ENCODE measurements at regions not wholly inside any gene's neighbourhood (a gene's known extent, or its start where the extent isn't known, plus 50 kb on each side); places are given as distances from the start of the nearest gene placed in this dataset.

GRCh38 chrX:76076124-76076523 lies 96.7 kb upstream of the PBDC1 start:
- H3K36me3 Mint-ChIP-seq (ENCODE audit: low read depth): no peaks in the 10 kb centered on the region; the same call in 2 of the 3 replicates
- no peak overlapping the region for H3K4me3 Mint-ChIP-seq
- H3K9me3 Mint-ChIP-seq: no peaks in the 10 kb centered on the region; the same call in 2 of the 3 replicates
- Histone ChIP-seq H3K27me3 (ENCODE audit: insufficient read depth) (no peaks in the 10 kb centered on the region), H3K36me3 (ENCODE audit: insufficient read depth) (no peaks in the 10 kb centered on the region), H3F3A (replicated peaks; ENCODE audit: low read depth) (no peaks in the 10 kb centered on the region), H3K79me2 (replicated peaks; ENCODE audit: insufficient read depth) (no peaks in the 10 kb centered on the region), H3K4me3 (no peak overlapping the region), H4K20me1 (replicated peaks; ENCODE audit: insufficient read depth) (no peaks in the 10 kb centered on the region), H2AFZ (no peak overlapping the region), H3K4me2 (no peak overlapping the region), H3K27ac (ENCODE audit: low read depth) (no peak overlapping the region), H3K4me1 (ENCODE audit: insufficient read depth) (no peaks in the 10 kb centered on the region), H3K9me2 (ENCODE audit: insufficient read depth) (no peaks in the 10 kb centered on the region)
- H3K4me1 Mint-ChIP-seq: no peaks in the 10 kb centered on the region; the same call in 2 of the 3 replicates
- H3K27me3 Mint-ChIP-seq (ENCODE audit: insufficient read depth, low read depth, poor library complexity): no peaks in the 10 kb centered on the region
- H3K27ac Mint-ChIP-seq: no peak overlapping the region
- TF ChIP-seq STAT1 (IDR thresholded peaks at IDR 0.05; ENCODE audit: unreplicated experiment): no peak
- no peak for TF ChIP-seq EZH2 (IDR thresholded peaks at IDR 0.05; ENCODE audit: low read depth, unreplicated experiment)
- TF ChIP-seq, protein P1, sequence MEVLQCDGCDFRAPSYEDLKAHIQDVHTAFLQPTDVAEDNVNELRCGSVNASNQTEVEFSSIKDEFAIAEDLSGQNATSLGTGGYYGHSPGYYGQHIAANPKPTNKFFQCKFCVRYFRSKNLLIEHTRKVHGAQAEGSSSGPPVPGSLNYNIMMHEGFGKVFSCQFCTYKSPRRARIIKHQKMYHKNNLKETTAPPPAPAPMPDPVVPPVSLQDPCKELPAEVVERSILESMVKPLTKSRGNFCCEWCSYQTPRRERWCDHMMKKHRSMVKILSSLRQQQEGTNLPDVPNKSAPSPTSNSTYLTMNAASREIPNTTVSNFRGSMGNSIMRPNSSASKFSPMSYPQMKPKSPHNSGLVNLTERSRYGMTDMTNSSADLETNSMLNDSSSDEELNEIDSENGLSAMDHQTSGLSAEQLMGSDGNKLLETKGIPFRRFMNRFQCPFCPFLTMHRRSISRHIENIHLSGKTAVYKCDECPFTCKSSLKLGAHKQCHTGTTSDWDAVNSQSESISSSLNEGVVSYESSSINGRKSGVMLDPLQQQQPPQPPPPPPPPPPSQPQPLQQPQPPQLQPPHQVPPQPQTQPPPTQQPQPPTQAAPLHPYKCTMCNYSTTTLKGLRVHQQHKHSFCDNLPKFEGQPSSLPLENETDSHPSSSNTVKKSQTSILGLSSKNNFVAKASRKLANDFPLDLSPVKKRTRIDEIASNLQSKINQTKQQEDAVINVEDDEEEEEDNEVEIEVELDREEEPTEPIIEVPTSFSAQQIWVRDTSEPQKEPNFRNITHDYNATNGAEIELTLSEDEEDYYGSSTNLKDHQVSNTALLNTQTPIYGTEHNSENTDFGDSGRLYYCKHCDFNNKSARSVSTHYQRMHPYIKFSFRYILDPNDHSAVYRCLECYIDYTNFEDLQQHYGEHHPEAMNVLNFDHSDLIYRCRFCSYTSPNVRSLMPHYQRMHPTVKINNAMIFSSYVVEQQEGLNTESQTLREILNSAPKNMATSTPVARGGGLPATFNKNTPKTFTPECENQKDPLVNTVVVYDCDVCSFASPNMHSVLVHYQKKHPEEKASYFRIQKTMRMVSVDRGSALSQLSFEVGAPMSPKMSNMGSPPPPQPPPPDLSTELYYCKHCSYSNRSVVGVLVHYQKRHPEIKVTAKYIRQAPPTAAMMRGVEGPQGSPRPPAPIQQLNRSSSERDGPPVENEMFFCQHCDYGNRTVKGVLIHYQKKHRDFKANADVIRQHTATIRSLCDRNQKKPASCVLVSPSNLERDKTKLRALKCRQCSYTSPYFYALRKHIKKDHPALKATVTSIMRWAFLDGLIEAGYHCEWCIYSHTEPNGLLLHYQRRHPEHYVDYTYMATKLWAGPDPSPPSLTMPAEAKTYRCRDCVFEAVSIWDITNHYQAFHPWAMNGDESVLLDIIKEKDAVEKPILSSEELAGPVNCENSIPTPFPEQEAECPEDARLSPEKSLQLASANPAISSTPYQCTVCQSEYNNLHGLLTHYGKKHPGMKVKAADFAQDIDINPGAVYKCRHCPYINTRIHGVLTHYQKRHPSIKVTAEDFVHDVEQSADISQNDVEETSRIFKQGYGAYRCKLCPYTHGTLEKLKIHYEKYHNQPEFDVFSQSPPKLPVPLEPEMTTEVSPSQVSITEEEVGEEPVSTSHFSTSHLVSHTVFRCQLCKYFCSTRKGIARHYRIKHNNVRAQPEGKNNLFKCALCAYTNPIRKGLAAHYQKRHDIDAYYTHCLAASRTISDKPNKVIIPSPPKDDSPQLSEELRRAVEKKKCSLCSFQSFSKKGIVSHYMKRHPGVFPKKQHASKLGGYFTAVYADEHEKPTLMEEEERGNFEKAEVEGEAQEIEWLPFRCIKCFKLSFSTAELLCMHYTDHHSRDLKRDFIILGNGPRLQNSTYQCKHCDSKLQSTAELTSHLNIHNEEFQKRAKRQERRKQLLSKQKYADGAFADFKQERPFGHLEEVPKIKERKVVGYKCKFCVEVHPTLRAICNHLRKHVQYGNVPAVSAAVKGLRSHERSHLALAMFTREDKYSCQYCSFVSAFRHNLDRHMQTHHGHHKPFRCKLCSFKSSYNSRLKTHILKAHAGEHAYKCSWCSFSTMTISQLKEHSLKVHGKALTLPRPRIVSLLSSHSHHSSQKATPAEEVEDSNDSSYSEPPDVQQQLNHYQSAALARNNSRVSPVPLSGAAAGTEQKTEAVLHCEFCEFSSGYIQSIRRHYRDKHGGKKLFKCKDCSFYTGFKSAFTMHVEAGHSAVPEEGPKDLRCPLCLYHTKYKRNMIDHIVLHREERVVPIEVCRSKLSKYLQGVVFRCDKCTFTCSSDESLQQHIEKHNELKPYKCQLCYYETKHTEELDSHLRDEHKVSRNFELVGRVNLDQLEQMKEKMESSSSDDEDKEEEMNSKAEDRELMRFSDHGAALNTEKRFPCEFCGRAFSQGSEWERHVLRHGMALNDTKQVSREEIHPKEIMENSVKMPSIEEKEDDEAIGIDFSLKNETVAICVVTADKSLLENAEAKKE (CRISPR knock-in tag; IDR thresholded peaks at IDR 0.05): no peak
- TF ChIP-seq JUNB (IDR thresholded peaks at IDR 0.05; ENCODE audit: unreplicated experiment): no peak
- TF ChIP-seq ZNF331 (CRISPR knock-in tag; IDR thresholded peaks at IDR 0.05; ENCODE audit: low read depth): no peak
- TF ChIP-seq POLR2AphosphoS5 (IDR thresholded peaks at IDR 0.05; ENCODE audit: low read depth): no peak
- TF ChIP-seq, protein P2, sequence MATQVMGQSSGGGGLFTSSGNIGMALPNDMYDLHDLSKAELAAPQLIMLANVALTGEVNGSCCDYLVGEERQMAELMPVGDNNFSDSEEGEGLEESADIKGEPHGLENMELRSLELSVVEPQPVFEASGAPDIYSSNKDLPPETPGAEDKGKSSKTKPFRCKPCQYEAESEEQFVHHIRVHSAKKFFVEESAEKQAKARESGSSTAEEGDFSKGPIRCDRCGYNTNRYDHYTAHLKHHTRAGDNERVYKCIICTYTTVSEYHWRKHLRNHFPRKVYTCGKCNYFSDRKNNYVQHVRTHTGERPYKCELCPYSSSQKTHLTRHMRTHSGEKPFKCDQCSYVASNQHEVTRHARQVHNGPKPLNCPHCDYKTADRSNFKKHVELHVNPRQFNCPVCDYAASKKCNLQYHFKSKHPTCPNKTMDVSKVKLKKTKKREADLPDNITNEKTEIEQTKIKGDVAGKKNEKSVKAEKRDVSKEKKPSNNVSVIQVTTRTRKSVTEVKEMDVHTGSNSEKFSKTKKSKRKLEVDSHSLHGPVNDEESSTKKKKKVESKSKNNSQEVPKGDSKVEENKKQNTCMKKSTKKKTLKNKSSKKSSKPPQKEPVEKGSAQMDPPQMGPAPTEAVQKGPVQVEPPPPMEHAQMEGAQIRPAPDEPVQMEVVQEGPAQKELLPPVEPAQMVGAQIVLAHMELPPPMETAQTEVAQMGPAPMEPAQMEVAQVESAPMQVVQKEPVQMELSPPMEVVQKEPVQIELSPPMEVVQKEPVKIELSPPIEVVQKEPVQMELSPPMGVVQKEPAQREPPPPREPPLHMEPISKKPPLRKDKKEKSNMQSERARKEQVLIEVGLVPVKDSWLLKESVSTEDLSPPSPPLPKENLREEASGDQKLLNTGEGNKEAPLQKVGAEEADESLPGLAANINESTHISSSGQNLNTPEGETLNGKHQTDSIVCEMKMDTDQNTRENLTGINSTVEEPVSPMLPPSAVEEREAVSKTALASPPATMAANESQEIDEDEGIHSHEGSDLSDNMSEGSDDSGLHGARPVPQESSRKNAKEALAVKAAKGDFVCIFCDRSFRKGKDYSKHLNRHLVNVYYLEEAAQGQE (IDR thresholded peaks at IDR 0.05; ENCODE audit: unreplicated experiment): no peak
- no peak for TF ChIP-seq NANOG (IDR thresholded peaks at IDR 0.05; ENCODE audit: borderline replicate concordance)
- no peak for TF ChIP-seq ZNF114 (CRISPR knock-in tag; IDR thresholded peaks at IDR 0.05)
- TF ChIP-seq, protein P3, sequence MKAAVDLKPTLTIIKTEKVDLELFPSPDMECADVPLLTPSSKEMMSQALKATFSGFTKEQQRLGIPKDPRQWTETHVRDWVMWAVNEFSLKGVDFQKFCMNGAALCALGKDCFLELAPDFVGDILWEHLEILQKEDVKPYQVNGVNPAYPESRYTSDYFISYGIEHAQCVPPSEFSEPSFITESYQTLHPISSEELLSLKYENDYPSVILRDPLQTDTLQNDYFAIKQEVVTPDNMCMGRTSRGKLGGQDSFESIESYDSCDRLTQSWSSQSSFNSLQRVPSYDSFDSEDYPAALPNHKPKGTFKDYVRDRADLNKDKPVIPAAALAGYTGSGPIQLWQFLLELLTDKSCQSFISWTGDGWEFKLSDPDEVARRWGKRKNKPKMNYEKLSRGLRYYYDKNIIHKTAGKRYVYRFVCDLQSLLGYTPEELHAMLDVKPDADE (IDR thresholded peaks at IDR 0.05): no peak
- DNase-seq (ENCODE audit: low spot score) (no peak), ATAC-seq (no peak)

Measured in GM23338 (cell line).